ENCODE measurements at regions not wholly inside any gene's neighbourhood (a gene's known extent, or its start where the extent isn't known, plus 50 kb on each side); places are given as distances from the start of the nearest gene placed in this dataset.

- no peaks in the 10 kb centered on the region for H3K36me3 ChIP-seq (ENCODE audit: control insufficient read depth in 2 of 2, insufficient read depth in 1 of 2, low read length in 2 of 2)
- no peaks in the 10 kb centered on the region for H3K9me3 ChIP-seq (ENCODE audit: control insufficient read depth, insufficient read depth, low read depth, low read length)
- no peaks in the 10 kb centered on the region for H3K4me1 ChIP-seq (ENCODE audit: control insufficient read depth, insufficient read depth, low read length)
- no peak overlapping the region for H3K27ac ChIP-seq (ENCODE audit: extremely low read depth, low read depth, low read length)
- CTCF ChIA-PET: no interaction called here
- POLR2A ChIA-PET: no interaction called here
- no peak overlapping the region for H3K4me3 ChIP-seq (ENCODE audit: low read depth, low read length)
- no peak for TF ChIP-seq ZFHX2 (tag by site-specific recombination; conservative IDR thresholded peaks at IDR 0.05)
- no peak for TF ChIP-seq ZNF133 (tag by site-specific recombination; IDR thresholded peaks at IDR 0.05)
- TF ChIP-seq ZNF518A (tag by site-specific recombination; conservative IDR thresholded peaks at IDR 0.05; ENCODE audit: low read depth): no peak
- TF ChIP-seq GLIS1 (tag by site-specific recombination; IDR thresholded peaks at IDR 0.05): no peak
- TF ChIP-seq ZNF311 (tag by site-specific recombination; IDR thresholded peaks at IDR 0.05; ENCODE audit: borderline replicate concordance): no peak
- no peak for TF ChIP-seq ZNF24 (tag by site-specific recombination; IDR thresholded peaks at IDR 0.05)
- TF ChIP-seq, protein P1, sequence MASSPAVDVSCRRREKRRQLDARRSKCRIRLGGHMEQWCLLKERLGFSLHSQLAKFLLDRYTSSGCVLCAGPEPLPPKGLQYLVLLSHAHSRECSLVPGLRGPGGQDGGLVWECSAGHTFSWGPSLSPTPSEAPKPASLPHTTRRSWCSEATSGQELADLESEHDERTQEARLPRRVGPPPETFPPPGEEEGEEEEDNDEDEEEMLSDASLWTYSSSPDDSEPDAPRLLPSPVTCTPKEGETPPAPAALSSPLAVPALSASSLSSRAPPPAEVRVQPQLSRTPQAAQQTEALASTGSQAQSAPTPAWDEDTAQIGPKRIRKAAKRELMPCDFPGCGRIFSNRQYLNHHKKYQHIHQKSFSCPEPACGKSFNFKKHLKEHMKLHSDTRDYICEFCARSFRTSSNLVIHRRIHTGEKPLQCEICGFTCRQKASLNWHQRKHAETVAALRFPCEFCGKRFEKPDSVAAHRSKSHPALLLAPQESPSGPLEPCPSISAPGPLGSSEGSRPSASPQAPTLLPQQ (tag by site-specific recombination; IDR thresholded peaks at IDR 0.05): no peak
- no peak for TF ChIP-seq WT1 (tag by site-specific recombination; IDR thresholded peaks at IDR 0.05)
- TF ChIP-seq ZNF157 (tag by site-specific recombination; IDR thresholded peaks at IDR 0.05): no peak
Observed at GRCh38 chr10:113409175-113409574, 143.7 kb upstream of the HABP2 start.

DNA sequence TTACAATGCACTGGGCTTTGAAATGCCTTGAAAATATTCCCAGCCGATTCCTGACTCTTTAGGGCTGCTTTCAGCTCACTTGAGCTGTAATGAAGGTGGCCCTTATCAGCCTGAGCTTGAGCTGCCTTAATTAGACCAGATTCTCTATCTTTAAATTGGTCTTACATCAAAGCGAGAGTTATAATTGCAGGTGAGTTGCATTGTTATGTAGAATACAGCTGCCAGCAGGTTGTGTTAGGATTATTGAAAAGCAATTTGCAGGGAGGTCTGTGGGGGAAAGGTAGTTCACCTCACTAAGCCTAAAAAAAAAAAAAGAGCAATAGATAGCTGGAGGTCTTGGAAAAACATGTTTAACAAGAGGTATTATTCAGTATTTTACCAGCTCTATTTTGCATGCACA is 142.2 kb upstream of the HABP2 start:
- Histone ChIP-seq H3K36me3 (ENCODE audit: control insufficient read depth in 2 of 2, insufficient read depth in 1 of 2, low read length in 2 of 2) (no peaks in the 10 kb centered on the region), H3K9me3 (ENCODE audit: control insufficient read depth, insufficient read depth, low read depth, low read length) (no peaks in the 10 kb centered on the region), H3K4me3 (ENCODE audit: low read depth, low read length) (no peak overlapping the region), H3K4me1 (ENCODE audit: control insufficient read depth, insufficient read depth, low read length) (no peaks in the 10 kb centered on the region), H3K27ac (ENCODE audit: extremely low read depth, low read depth, low read length) (no peak overlapping the region)
- CTCF ChIA-PET: interaction anchor here (0.6 kb wide), 1 partner anchor 115 kb away, joined by 3 read pairs; no protein-coding TSS in a partner anchor
- TF ChIP-seq ZFP41 (tag by site-specific recombination; IDR thresholded peaks at IDR 0.05; ENCODE audit: borderline replicate concordance): no peak
- POLR2A ChIA-PET: no interaction called here

DNA sequence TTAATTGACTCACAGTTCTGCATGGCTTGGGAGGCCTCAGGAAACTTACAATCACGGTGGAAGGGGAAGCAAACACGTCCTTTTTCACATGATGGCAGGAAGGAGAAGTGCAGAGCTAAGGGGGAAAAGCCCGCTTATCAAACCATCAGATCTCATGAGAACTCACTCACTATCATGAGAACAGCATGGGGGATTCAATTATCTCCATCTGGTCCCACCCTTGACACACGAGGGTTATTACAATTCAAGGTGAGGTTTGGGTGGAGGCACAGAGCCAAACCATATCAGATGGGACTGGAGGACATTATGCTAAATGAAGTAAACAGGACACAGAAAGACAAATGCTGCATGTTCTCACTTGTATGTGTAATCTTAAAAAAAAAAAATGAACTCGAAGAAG is 141.4 kb upstream of the HABP2 start:
- Histone ChIP-seq H3K27ac (ENCODE audit: extremely low read depth, low read depth, low read length) (no peak overlapping the region), H3K4me1 (ENCODE audit: control insufficient read depth, insufficient read depth, low read length) (no peaks in the 10 kb centered on the region), H3K9me3 (ENCODE audit: control insufficient read depth, insufficient read depth, low read depth, low read length) (no peaks in the 10 kb centered on the region), H3K36me3 (ENCODE audit: control insufficient read depth in 2 of 2, insufficient read depth in 1 of 2, low read length in 2 of 2) (no peaks in the 10 kb centered on the region), H3K4me3 (ENCODE audit: low read depth, low read length) (no peak overlapping the region)
- CTCF ChIA-PET: interaction anchor here (0.6 kb wide), 1 partner anchor 74 kb away, joined by 3 read pairs; no protein-coding TSS in a partner anchor
- POLR2A ChIA-PET: no interaction called here
- TF ChIP-seq, protein P2, sequence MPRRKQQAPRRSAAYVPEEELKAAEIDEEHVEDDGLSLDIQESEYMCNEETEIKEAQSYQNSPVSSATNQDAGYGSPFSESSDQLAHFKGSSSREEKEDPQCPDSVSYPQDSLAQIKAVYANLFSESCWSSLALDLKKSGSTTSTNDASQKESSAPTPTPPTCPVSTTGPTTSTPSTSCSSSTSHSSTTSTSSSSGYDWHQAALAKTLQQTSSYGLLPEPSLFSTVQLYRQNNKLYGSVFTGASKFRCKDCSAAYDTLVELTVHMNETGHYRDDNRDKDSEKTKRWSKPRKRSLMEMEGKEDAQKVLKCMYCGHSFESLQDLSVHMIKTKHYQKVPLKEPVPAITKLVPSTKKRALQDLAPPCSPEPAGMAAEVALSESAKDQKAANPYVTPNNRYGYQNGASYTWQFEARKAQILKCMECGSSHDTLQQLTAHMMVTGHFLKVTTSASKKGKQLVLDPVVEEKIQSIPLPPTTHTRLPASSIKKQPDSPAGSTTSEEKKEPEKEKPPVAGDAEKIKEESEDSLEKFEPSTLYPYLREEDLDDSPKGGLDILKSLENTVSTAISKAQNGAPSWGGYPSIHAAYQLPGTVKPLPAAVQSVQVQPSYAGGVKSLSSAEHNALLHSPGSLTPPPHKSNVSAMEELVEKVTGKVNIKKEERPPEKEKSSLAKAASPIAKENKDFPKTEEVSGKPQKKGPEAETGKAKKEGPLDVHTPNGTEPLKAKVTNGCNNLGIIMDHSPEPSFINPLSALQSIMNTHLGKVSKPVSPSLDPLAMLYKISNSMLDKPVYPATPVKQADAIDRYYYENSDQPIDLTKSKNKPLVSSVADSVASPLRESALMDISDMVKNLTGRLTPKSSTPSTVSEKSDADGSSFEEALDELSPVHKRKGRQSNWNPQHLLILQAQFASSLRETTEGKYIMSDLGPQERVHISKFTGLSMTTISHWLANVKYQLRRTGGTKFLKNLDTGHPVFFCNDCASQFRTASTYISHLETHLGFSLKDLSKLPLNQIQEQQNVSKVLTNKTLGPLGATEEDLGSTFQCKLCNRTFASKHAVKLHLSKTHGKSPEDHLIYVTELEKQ (tag by site-specific recombination; IDR thresholded peaks at IDR 0.05; ENCODE audit: borderline replicate concordance): no peak
- no peak for TF ChIP-seq ZNF223 (tag by site-specific recombination; IDR thresholded peaks at IDR 0.05)
- TF ChIP-seq ZNF624 (tag by site-specific recombination; IDR thresholded peaks at IDR 0.05): no peak
- no peak for TF ChIP-seq GLI2 (tag by site-specific recombination; IDR thresholded peaks at IDR 0.05; ENCODE audit: borderline replicate concordance, low read depth)
- TF ChIP-seq ZNF707 (tag by site-specific recombination; IDR thresholded peaks at IDR 0.05): no peak
- no peak for TF ChIP-seq YY1 (tag by site-specific recombination; IDR thresholded peaks at IDR 0.05)
- no peak for TF ChIP-seq KLF9 (tag by site-specific recombination; IDR thresholded peaks at IDR 0.05; ENCODE audit: low read depth)
- no peak for TF ChIP-seq ZNF747 (tag by site-specific recombination; IDR thresholded peaks at IDR 0.05)

Data from HEK293 (cell line).